RWPE2 (cell line): ENCODE measurements at regions not wholly inside any gene's neighbourhood (a gene's known extent, or its start where the extent isn't known, plus 50 kb on each side); places are given as distances from the start of the nearest gene placed in this dataset.

ENCODE experiments used
- ATAC-seq: fragments of 200-7000 bp; cut with Tn5 transposase; 3 replicates; pipeline ENCODE4 v1.9.1; 2021; ENCODE audit warnings: low read depth
- DNase-seq: peaks from one replicate; pipeline ENCODE4 v3.0.0-alpha.2; 2020; ENCODE audit warnings: low spot score
- H3K27ac ChIP-seq: fragments of 450-650 bp; 2 replicates; pipeline ENCODE4 v1.5.1; 2017; ENCODE audit warnings: mild to moderate bottlenecking; ENCODE audit not compliant: poor library complexity, severe bottlenecking
- H3K27me3 ChIP-seq: fragments of 250-450 bp; sonication (Bioruptor Pico); 2 replicates; pipeline ENCODE4 v1.5.1; 2021; ENCODE audit warnings: mild to moderate bottlenecking, moderate library complexity; ENCODE audit not compliant: insufficient read depth, poor library complexity, severe bottlenecking
- H3K36me3 ChIP-seq: fragments of 250-450 bp; sonication (Bioruptor Pico); 2 replicates; pipeline ENCODE4 v1.5.1; 2020; ENCODE audit warnings: low read depth, mild to moderate bottlenecking, moderate library complexity
- H3K4me1 ChIP-seq: fragments of 250-450 bp; sonication (Bioruptor Pico); 2 replicates; pipeline ENCODE4 v1.5.1; 2021; ENCODE audit warnings: mild to moderate bottlenecking, moderate library complexity; ENCODE audit not compliant: insufficient read depth, poor library complexity, severe bottlenecking
- H3K4me3 ChIP-seq: fragments of 250-450 bp; sonication (Bioruptor Pico); 2 replicates; pipeline ENCODE4 v1.5.1; 2021; ENCODE audit warnings: mild to moderate bottlenecking, moderate library complexity; ENCODE audit not compliant: severe bottlenecking
- H3K9me3 ChIP-seq: fragments of 250-450 bp; sonication (Bioruptor Pico); 2 replicates; pipeline ENCODE4 v1.5.1; 2021; ENCODE audit warnings: mild to moderate bottlenecking, moderate library complexity; ENCODE audit not compliant: severe bottlenecking
- TF ChIP-seq, protein P1 (sequence below): fragments of 450-650 bp; IDR thresholded peaks from one replicate; pipeline ENCODE4 v1.5.1; 2017; ENCODE audit warnings: mild to moderate bottlenecking, moderate library complexity; ENCODE audit not compliant: poor library complexity, severe bottlenecking

GRCh38 chr13:28563609-28564008, 68.7 kb upstream of the FLT1 start:
- Histone ChIP-seq H3K4me3 (no peak overlapping the region), H3K36me3 (no peaks in the 10 kb centered on the region), H3K9me3 (no peaks in the 10 kb centered on the region), H3K27ac (no peak overlapping the region), H3K27me3 (no peaks in the 10 kb centered on the region), H3K4me1 (no peaks in the 10 kb centered on the region)
- ATAC-seq (no peak), DNase-seq (no peak)
- TF ChIP-seq, protein P1, sequence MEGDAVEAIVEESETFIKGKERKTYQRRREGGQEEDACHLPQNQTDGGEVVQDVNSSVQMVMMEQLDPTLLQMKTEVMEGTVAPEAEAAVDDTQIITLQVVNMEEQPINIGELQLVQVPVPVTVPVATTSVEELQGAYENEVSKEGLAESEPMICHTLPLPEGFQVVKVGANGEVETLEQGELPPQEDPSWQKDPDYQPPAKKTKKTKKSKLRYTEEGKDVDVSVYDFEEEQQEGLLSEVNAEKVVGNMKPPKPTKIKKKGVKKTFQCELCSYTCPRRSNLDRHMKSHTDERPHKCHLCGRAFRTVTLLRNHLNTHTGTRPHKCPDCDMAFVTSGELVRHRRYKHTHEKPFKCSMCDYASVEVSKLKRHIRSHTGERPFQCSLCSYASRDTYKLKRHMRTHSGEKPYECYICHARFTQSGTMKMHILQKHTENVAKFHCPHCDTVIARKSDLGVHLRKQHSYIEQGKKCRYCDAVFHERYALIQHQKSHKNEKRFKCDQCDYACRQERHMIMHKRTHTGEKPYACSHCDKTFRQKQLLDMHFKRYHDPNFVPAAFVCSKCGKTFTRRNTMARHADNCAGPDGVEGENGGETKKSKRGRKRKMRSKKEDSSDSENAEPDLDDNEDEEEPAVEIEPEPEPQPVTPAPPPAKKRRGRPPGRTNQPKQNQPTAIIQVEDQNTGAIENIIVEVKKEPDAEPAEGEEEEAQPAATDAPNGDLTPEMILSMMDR = no peak

DNA sequence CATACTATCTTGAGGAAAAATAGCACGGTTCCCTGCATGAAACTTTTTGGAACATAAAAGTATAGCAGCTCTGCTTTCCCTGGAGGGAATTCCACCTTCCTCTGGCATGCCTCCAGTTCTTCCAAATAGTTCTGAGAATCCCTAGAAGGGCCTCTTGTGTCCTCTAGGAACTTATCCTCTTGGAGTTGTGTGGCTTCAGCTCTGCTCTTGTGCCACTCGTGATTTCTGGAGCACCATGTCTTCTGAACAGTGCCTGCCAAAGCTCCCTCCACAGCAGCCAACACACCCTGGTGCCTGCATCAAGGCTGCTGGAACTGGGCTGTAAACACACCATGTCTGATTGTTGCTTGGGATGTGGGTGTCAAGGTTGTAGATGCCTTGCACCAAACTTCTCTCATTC, 65.7 kb upstream of the FLT1 start:
- Histone ChIP-seq H3K9me3 (no peaks in the 10 kb centered on the region), H3K27me3 (no peaks in the 10 kb centered on the region), H3K36me3 (no peaks in the 10 kb centered on the region), H3K4me3 (no peak overlapping the region), H3K4me1 (peaks cover 3% of the 10 kb centered on the region), H3K27ac (no peak overlapping the region)
- no peak for DNase-seq
- TF ChIP-seq, protein P1 = no peak
- no peak for ATAC-seq

- ATAC-seq (no peak), DNase-seq (no peak)
- H3K9me3 ChIP-seq = no peaks in the 10 kb centered on the region
- H3K27ac ChIP-seq = no peak overlapping the region
- H3K27me3 ChIP-seq = no peaks in the 10 kb centered on the region
- TF ChIP-seq, protein P1 = no peak
- no peaks in the 10 kb centered on the region for H3K36me3 ChIP-seq
- no peak overlapping the region for H3K4me3 ChIP-seq
- peaks cover 3% of the 10 kb centered on the region for H3K4me1 ChIP-seq
Measured at GRCh38 chr13:28559636-28560259, 64.8 kb upstream of the FLT1 start.

- H3K4me1 ChIP-seq = peaks cover 3% of the 10 kb centered on the region
- no peaks in the 10 kb centered on the region for H3K9me3 ChIP-seq
- ATAC-seq (no peak), DNase-seq (no peak)
- no peaks in the 10 kb centered on the region for H3K36me3 ChIP-seq
- TF ChIP-seq, protein P1 = no peak
- H3K27ac ChIP-seq = no peak overlapping the region
- H3K27me3 ChIP-seq = no peaks in the 10 kb centered on the region
- H3K4me3 ChIP-seq = no peak overlapping the region
Measured at GRCh38 chr13:28558567-28558966, 63.6 kb upstream of the FLT1 start.

- DNase-seq (no peak), ATAC-seq (no peak)
- Histone ChIP-seq H3K27ac (no peak overlapping the region), H3K27me3 (no peaks in the 10 kb centered on the region), H3K4me3 (no peak overlapping the region), H3K4me1 (peaks cover 3% of the 10 kb centered on the region), H3K36me3 (no peaks in the 10 kb centered on the region), H3K9me3 (no peaks in the 10 kb centered on the region)
- TF ChIP-seq, protein P1 = no peak
Measured at GRCh38 chr13:28557725-28558520, 63.0 kb upstream of the FLT1 start.
